ENCODE measurements at regions not wholly inside any gene's neighbourhood (a gene's known extent, or its start where the extent isn't known, plus 50 kb on each side); places are given as distances from the start of the nearest gene placed in this dataset.

DNA sequence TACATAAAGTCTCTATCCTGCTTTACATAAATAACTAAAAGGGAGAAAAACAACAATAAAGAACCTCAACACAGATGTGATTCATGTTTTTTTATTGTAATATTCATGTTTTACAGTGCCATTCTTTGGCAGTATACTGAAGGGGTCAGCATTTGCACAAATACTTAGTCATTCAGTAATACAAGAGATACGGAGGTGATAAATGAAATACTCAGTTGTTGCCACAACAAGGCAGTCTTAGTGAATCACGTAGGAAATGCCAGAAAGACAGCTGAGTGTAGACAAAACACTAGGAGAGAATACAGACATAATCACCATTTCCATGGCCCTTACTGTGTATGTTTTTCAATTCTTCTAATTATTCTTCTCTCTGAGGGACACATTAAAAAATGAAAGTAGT, 910.4 kb downstream of the METTL15 start:
- TF ChIP-seq CTCF (IDR thresholded peaks at IDR 0.05; ENCODE audit: low read depth, low read length, poor library complexity, severe bottlenecking) (no peak), EZH2phosphoT487 (IDR thresholded peaks at IDR 0.05; ENCODE audit: borderline replicate concordance, low read length) (no peak)

Measured in DOHH2 (cell line).